Activated CD4-positive, alpha-beta T cell treated with anti-CD3 and anti-CD28 coated beads for 48 hours (primary cell): ENCODE measurements at regions not wholly inside any gene's neighbourhood (a gene's known extent, or its start where the extent isn't known, plus 50 kb on each side); places are given as distances from the start of the nearest gene placed in this dataset.

ENCODE experiments used
- DNase-seq: peaks from one replicate; pipeline ENCODE4 v3.0.0-alpha.2; 2020

DNA sequence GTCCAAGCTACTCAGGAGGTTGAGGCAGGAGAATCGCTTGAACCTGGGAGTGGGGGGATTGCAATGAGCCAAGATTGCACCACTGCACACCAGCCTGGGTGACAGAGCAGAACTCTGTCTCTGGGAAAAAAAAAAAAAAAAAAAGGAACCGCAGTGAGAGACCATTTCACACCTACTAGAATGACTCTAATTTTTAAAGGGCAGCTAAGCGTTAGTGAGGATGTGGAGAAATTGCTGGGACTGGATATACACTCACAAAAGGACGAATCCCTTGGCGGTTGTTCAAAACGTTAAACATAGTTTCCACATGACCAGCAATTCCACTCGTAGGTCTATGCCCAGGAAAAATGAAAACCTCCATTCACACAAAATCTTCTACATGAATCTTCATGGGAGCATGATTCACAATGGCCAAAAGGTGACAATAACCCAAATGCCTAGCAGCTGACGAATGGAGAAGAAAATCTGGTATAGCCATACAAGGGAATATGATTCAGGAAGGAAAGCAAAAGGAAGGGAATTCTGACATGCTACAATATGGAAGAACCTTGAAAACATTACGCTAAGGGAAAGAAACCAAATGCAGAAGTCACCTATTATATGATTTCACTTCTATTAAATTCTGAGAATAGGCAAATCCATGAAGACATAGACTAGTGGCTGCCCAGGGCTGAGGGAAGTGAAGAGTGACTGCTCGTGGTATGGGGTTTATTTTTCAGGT, 127.0 kb downstream of the CHSY1 start:
- no peak for DNase-seq

DNA sequence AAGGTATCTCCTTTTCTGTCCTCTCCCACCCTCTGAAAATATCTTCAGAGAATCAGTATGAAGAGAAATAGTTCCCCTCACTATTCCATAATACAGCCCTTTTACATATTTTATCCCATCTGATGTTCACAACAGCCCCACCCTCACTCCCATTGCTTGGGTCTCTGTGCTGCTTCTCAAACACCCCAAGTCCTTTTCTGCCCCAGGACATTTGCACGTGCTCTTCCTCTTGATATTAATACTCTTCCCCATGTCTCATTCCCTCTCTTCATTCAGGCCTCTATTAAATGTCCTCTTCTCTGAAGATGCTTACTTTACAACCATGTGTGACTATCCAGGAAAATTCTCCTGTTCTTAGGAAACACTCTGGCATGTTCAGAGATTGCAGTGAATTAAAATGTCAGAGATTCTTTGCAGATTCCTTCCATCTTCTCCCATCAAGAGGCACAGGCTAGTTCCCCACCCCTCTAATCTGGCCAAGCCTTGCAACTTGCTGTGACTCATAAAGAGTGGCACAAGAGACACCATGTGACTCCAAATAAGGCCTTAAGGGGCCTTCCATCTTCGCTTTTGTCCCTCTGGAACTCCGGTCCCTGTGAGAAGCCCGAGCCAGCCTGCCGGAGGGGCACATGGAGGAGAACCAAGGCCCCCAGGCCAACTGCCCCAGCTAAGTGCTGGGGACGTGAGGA, 128.5 kb downstream of the CHSY1 start:
- no peak for DNase-seq

- no peak for DNase-seq
Observed at GRCh38 chr15:101122806-101123205, 129.0 kb downstream of the CHSY1 start.

GRCh38 chr15:101122266-101122665, 129.6 kb downstream of the CHSY1 start:
- DNase-seq, result no peak

DNA sequence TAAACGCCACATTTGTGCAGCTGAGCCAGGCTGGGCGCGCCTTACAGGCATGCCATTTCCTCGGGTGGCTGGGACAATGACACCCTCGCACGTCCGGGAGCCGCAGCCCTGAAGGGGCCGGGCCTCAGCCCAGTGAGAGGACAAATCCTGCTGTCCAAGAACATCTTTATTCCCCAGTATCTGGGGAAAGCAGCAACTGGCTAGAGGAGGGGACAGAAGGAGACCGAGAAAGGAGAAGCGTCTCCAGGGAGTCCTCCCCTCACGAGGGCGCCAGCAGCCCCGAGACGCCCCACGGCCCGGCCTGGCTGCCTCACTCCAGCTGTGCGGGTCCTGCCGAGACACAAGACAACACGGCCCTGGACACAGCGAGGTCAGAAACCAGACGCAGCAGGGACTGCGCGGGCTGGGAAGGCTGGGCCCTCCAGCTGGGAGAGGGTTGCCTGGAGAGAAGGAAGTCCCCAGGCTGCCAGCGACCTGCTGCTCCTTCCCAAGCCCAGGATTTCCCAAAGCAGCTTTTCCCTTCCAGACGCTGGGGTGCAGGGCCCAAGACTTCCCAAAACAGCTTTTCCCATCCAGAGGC, 130.2 kb downstream of the CHSY1 start:
- DNase-seq, result peak; percentile 43

- DNase-seq, result no peak
Observed at GRCh38 chr15:101120987-101121386, 130.9 kb downstream of the CHSY1 start.

DNA sequence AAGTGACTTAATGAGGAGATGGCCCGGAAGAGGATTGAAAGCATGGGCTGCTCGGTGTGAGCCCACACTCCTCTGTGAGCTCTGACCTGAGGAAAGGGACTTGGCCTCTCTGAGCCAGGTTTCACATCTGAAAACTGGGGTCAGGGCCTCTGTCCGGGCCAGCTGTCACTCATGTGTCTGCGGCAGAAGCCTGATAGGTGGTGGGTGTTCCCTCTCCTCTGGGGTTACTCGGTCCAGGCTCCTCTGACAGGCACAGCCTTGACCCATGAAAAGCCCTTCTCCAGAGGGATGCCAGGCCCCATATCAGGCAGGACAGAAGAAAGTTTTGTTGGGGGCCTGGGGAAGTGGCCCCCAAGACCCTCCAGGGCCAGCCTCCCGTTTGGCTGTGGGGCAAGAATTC, 131.4 kb downstream of the CHSY1 start:
- no peak for DNase-seq
